Parathyroid adenoma (tissue), 2 donors: ENCODE measurements at regions not wholly inside any gene's neighbourhood (a gene's known extent, or its start where the extent isn't known, plus 50 kb on each side); places are given as distances from the start of the nearest gene placed in this dataset.
"Not testable (repeated sequence)": the region's sequence is repeated elsewhere in the genome, so short reads cannot be mapped to it uniquely, and the experiment has no call there.

Experiments
- H2AFZ ChIP-seq: fragments of 300-600 bp; sonication (generic); one replicate; pipeline ENCODE4 v1.7.0; 2017; ENCODE audit warnings: antibody characterized with exemption, mild to moderate bottlenecking
- H3K27ac ChIP-seq: fragments of 300-600 bp; sonication (generic); one replicate; pipeline ENCODE4 v1.7.0; 2017
- H3K27me3 ChIP-seq: fragments of 300-600 bp; sonication (generic); one replicate; pipeline ENCODE4 v1.7.0; 2017; ENCODE audit warnings: low read length; ENCODE audit not compliant: control insufficient read depth, insufficient read depth
- H3K36me3 ChIP-seq: fragments of 300-600 bp; sonication (generic); one replicate; pipeline ENCODE4 v1.7.0; 2017; ENCODE audit warnings: low read length; ENCODE audit not compliant: control insufficient read depth, insufficient read depth
- H3K4me1 ChIP-seq: fragments of 300-600 bp; sonication (generic); one replicate; pipeline ENCODE4 v1.7.0; 2017; ENCODE audit warnings: control low read depth
- H3K4me2 ChIP-seq: fragments of 300-600 bp; sonication (generic); one replicate; pipeline ENCODE4 v1.7.0; 2017; ENCODE audit warnings: low read length
- H3K4me3 ChIP-seq: fragments of 300-600 bp; sonication (generic); one replicate; pipeline ENCODE4 v1.7.0; 2017; ENCODE audit warnings: low read depth, low read length
- H3K79me2 ChIP-seq: fragments of 300-600 bp; sonication (generic); one replicate; pipeline ENCODE4 v1.7.0; 2017; ENCODE audit warnings: control low read depth
- H3K9ac ChIP-seq: fragments of 300-600 bp; sonication (generic); one replicate; pipeline ENCODE4 v1.7.0; 2017; ENCODE audit warnings: mild to moderate bottlenecking
- H3K9me3 ChIP-seq: fragments of 300-600 bp; sonication (generic); one replicate; pipeline ENCODE4 v1.7.0; 2017; ENCODE audit warnings: low read length; ENCODE audit not compliant: control insufficient read depth
- TF ChIP-seq, protein P1 (sequence below): fragments of 300-600 bp; sonication (generic); IDR thresholded peaks from one replicate; pipeline ENCODE4 v1.7.0; 2017; ENCODE audit warnings: antibody characterized with exemption, mild to moderate bottlenecking
- donor health status: primary hyperparathyroidism.

DNA sequence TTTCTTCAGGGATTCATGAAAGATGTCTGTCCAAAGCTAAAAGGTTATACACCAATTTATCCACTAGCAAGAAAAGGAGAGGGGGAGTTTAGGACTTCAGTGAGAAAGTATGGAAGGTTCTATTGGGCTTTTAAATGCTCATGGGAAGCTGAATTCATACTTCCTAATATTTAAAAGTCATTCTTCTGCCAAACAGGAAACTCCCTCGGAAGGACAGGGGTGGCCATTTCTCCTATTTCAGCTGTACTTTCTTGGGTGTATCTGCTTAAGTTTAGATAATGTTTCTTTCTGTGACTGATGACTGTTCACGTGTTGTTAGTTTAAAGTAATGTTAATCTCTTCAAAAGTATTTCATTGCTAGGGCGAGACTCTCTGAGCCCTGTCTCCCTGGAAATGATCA is 80.5 kb upstream of the IFNGR1 start:
- no peaks in the 10 kb centered on the region for H3K4me1 ChIP-seq
- TF ChIP-seq, protein P1, sequence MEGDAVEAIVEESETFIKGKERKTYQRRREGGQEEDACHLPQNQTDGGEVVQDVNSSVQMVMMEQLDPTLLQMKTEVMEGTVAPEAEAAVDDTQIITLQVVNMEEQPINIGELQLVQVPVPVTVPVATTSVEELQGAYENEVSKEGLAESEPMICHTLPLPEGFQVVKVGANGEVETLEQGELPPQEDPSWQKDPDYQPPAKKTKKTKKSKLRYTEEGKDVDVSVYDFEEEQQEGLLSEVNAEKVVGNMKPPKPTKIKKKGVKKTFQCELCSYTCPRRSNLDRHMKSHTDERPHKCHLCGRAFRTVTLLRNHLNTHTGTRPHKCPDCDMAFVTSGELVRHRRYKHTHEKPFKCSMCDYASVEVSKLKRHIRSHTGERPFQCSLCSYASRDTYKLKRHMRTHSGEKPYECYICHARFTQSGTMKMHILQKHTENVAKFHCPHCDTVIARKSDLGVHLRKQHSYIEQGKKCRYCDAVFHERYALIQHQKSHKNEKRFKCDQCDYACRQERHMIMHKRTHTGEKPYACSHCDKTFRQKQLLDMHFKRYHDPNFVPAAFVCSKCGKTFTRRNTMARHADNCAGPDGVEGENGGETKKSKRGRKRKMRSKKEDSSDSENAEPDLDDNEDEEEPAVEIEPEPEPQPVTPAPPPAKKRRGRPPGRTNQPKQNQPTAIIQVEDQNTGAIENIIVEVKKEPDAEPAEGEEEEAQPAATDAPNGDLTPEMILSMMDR, result no peak
- no peak overlapping the region for H3K27ac ChIP-seq
- H3K4me3 ChIP-seq, result no peak overlapping the region
- H3K79me2 ChIP-seq, result no peaks in the 10 kb centered on the region
- H3K36me3 ChIP-seq, result no peaks in the 10 kb centered on the region
- no peak overlapping the region for H3K4me2 ChIP-seq
- H2AFZ ChIP-seq, result no peak overlapping the region
- no peaks in the 10 kb centered on the region for H3K27me3 ChIP-seq
- H3K9me3 ChIP-seq, result no peaks in the 10 kb centered on the region
- no peak overlapping the region for H3K9ac ChIP-seq

DNA sequence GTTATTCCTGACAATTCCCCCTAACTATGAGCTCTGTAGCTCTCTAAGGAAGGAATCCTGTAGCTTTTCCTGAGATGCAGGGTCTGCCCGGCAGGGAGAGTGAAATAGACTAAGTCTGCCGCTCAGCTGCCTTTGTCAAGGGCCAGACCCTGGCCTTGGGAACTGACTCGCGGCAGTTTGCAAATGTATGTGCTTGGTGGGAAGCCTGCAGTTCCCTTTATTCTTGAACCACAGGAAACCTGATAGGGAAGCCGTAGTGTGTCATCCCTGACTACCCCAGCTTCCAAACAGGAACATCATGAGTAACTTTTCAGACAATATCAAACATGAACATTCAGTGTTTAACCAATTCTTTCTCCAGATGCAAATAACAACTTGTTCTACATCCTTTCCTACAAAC is 78.7 kb upstream of the IFNGR1 start:
- Histone ChIP-seq H3K4me1 (no peaks in the 10 kb centered on the region), H3K27ac (no peak overlapping the region), H2AFZ (no peak overlapping the region), H3K9ac (no peak overlapping the region), H3K36me3 (no peaks in the 10 kb centered on the region), H3K4me2 (no peak overlapping the region), H3K79me2 (no peaks in the 10 kb centered on the region), H3K9me3 (no peaks in the 10 kb centered on the region), H3K4me3 (no peak overlapping the region), H3K27me3 (no peaks in the 10 kb centered on the region)
- TF ChIP-seq, protein P1, result no peak

DNA sequence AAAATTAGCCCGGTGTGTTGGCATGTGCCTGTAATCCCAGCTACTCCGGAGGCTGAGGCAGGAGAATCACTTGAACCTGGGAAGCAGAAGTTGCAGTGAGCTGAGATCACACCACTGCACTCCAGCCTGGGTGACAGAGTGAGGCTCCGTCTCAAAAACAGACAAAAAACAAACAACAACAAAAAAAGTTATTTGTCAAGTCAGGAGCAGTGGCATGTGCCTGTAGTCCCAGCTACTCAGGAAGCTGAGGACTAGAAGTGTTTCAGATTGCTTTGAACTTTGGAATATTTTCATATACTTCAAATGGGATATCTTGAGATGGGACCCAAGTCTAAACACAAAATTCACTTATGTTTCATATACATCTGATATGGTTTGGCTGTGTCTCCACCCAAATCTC is 73.1 kb upstream of the IFNGR1 start:
- H2AFZ ChIP-seq, H3K4me2 ChIP-seq, H3K9me3 ChIP-seq, H3K27me3 ChIP-seq, H3K36me3 ChIP-seq, H3K4me1 ChIP-seq, H3K27ac ChIP-seq, H3K79me2 ChIP-seq, H3K9ac ChIP-seq, H3K4me3 ChIP-seq: not testable (repeated sequence)

DNA sequence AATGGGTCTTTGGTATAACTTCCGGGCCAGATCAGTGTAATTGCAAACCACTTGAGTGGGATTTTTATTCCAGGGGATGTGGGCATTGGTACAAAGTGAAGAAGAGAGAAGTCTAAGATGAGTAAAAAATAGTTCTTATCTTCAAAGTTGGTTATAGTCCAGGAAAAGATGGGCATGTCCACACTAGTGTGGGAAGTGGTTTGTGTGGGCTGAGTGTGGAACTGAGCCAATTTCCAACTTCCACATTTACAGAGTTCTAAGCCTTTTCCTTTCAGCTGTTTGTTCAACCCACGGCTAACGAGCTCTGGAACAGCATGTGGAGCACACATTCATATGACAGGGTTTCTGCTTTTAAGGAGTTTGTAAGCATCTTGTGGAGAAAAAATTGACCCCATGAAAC is 72.3 kb upstream of the IFNGR1 start:
- Histone ChIP-seq H3K4me1 (no peaks in the 10 kb centered on the region), H3K36me3 (no peaks in the 10 kb centered on the region), H3K4me2 (no peak overlapping the region), H3K4me3 (no peak overlapping the region), H3K9me3 (no peaks in the 10 kb centered on the region), H2AFZ (no peak overlapping the region), H3K9ac (no peak overlapping the region), H3K27me3 (no peaks in the 10 kb centered on the region), H3K79me2 (no peaks in the 10 kb centered on the region), H3K27ac (no peak overlapping the region)
- TF ChIP-seq, protein P1, result no peak

DNA sequence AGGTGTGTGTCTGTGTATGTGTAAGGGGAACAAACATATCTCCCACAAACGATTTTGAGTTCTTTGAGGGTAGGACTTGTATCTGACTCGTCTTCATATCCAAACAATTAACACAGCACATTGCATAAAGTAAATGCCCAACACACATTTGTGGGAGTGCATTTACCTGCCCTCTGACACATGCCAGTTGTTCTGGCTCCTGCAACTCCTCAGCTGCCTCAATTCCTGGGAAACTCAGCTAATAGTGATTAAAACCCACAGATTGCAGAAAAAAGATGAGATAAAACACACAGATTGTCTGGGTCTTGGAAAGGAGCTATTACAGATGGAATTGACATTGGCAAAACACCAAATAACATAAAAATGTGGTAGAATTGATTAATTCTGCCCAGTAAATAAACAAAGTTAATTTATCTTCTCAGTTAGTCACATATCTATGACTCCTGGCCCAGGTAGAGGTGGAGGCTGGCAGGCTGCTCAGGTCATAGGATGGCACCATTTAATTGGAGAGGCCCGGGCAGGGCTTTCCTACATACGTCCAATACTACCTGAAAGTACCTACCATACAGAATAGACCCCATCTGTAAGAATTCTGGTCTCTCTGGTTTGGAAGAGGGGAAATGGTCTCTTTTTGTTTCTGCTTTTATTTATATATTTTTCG is 71.5 kb upstream of the IFNGR1 start:
- Histone ChIP-seq H3K79me2 (no peaks in the 10 kb centered on the region), H3K27me3 (no peaks in the 10 kb centered on the region), H3K9me3 (no peaks in the 10 kb centered on the region), H3K36me3 (no peaks in the 10 kb centered on the region), H3K4me2 (no peak overlapping the region), H3K9ac (no peak overlapping the region), H2AFZ (no peak overlapping the region), H3K4me3 (no peak overlapping the region), H3K27ac (no peak overlapping the region), H3K4me1 (no peaks in the 10 kb centered on the region)
- TF ChIP-seq, protein P1, result no peak
